Spinal cord (tissue), 9 donors: ENCODE measurements at regions not wholly inside any gene's neighbourhood (a gene's known extent, or its start where the extent isn't known, plus 50 kb on each side); places are given as distances from the start of the nearest gene placed in this dataset.
"Not testable (repeated sequence)": the region's sequence is repeated elsewhere in the genome, so short reads cannot be mapped to it uniquely, and the experiment has no call there.

Experiments used
- DNase-seq, 6 donors: peaks; one replicate each; pipeline versions ENCODE4 v3.0.0 to v3.0.0-alpha.2; 2013 to 2015; ENCODE audit warnings: low spot score in 6 of 6, low read depth in 4 of 6
- H3K27ac ChIP-seq: one replicate; pipeline ENCODE4 v1.5.1; 2013; ENCODE audit warnings: low read depth, low read length, control low read depth
- H3K27me3 ChIP-seq: one replicate; pipeline ENCODE4 v1.6.1; 2013; ENCODE audit warnings: low read length; ENCODE audit not compliant: control insufficient read depth, insufficient read depth
- H3K36me3 ChIP-seq: one replicate; pipeline ENCODE4 v1.6.1; 2013; ENCODE audit warnings: low read length; ENCODE audit not compliant: control insufficient read depth, insufficient read depth
- H3K4me1 ChIP-seq: one replicate; pipeline ENCODE4 v1.6.1; 2013; ENCODE audit warnings: low read length; ENCODE audit not compliant: control insufficient read depth, insufficient read depth
- H3K4me3 ChIP-seq: one replicate; pipeline ENCODE4 v1.5.1; 2013; ENCODE audit warnings: low read depth, low read length, control low read depth
- H3K9me3 ChIP-seq: one replicate; pipeline ENCODE4 v1.6.1; 2013; ENCODE audit warnings: low read length; ENCODE audit not compliant: control insufficient read depth, insufficient read depth
- WGBS: methylation state at CpG from one replicate; pipeline ENCODE4 v1.1.5; 2013; ENCODE audit warnings: missing lambda C conversion rate; ENCODE audit not compliant: insufficient coverage; 5-methylcytosine and 5-hydroxymethylcytosine counted together
- donor health status: healthy.

- not testable (repeated sequence) for H3K27ac ChIP-seq, H3K4me3 ChIP-seq, H3K4me1 ChIP-seq, H3K9me3 ChIP-seq, H3K36me3 ChIP-seq, DNase-seq, H3K27me3 ChIP-seq
- WGBS: 15% methylated on average over 3 of the region's 5 CpGs
Observed at GRCh38 chr2:90291168-90291883, 1599.9 kb downstream of the RPIA start.

DNA sequence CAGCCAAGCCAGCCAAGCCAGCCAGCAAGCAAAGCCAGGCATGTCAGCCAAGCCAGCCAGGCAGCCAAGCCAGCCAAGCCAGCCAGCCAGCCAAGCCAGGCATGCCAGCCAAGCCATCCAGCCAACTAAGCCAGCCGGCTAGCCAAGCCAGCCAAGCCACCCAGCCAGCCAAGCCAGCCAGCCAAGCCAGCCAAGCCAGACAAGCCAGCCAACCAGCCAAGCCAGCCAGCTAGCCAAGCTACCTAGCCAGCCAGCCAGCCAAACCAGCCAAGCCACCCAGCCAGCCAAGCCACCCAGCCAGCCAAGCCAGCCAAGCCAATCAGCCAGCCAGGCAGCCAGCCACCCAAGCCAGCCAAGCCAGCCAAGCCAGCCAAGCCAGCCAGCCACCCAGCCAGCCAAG is 1600.5 kb downstream of the RPIA start:
- H3K4me1 ChIP-seq, H3K27me3 ChIP-seq, DNase-seq, H3K4me3 ChIP-seq, H3K9me3 ChIP-seq, H3K27ac ChIP-seq, H3K36me3 ChIP-seq: not testable (repeated sequence)
- WGBS: 67% methylated on average over 1 of the region's 1 CpG

- not testable (repeated sequence) for DNase-seq, H3K4me3 ChIP-seq, H3K27ac ChIP-seq, H3K4me1 ChIP-seq, H3K27me3 ChIP-seq, H3K36me3 ChIP-seq, H3K9me3 ChIP-seq
- WGBS: 82% methylated on average over 4 of the region's 4 CpGs
Observed at GRCh38 chr2:90292451-90292850, 1601.0 kb downstream of the RPIA start.

DNA sequence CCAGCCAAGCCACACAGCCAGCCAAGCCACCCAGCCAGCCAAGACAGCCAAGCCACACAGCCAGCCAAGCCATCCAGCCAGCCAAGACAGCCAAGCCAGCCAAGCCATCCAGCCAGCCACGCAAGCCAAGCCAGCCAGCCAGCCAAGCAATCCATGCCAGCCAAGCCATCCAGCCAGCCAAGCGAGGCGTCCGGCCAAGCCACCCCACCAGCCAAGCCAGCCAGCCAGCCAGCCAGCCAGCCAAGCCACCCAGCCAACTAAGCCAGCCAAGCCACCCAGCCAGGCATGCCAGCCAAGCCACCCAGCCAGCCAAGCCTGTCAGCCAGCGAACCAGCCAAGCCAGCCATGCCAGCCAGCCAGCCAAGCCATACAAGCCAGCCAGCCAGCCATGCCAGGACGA is 1601.8 kb downstream of the RPIA start:
- not testable (repeated sequence) for DNase-seq, H3K27ac ChIP-seq, H3K9me3 ChIP-seq, H3K4me3 ChIP-seq, H3K36me3 ChIP-seq, H3K27me3 ChIP-seq, H3K4me1 ChIP-seq
- no CpG with 5 or more reads among the region's 6 CpGs for WGBS

GRCh38 chr2:90293806-90294205 is 1602.3 kb downstream of the RPIA start:
- H3K4me3 ChIP-seq, H3K36me3 ChIP-seq, H3K4me1 ChIP-seq, H3K27ac ChIP-seq, DNase-seq, H3K27me3 ChIP-seq, H3K9me3 ChIP-seq: not testable (repeated sequence)
- 96% methylated on average over 4 of the region's 9 CpGs for WGBS

GRCh38 chr2:90295036-90295750 is 1603.7 kb downstream of the RPIA start:
- not testable (repeated sequence) for DNase-seq, H3K27ac ChIP-seq, H3K4me3 ChIP-seq, H3K4me1 ChIP-seq, H3K27me3 ChIP-seq, H3K36me3 ChIP-seq, H3K9me3 ChIP-seq
- 87% methylated on average over 6 of the region's 17 CpGs for WGBS

GRCh38 chr2:90296484-90296777 is 1605.0 kb downstream of the RPIA start:
- not testable (repeated sequence) for H3K27ac ChIP-seq, H3K27me3 ChIP-seq, H3K4me1 ChIP-seq, H3K4me3 ChIP-seq, H3K36me3 ChIP-seq, DNase-seq, H3K9me3 ChIP-seq

DNA sequence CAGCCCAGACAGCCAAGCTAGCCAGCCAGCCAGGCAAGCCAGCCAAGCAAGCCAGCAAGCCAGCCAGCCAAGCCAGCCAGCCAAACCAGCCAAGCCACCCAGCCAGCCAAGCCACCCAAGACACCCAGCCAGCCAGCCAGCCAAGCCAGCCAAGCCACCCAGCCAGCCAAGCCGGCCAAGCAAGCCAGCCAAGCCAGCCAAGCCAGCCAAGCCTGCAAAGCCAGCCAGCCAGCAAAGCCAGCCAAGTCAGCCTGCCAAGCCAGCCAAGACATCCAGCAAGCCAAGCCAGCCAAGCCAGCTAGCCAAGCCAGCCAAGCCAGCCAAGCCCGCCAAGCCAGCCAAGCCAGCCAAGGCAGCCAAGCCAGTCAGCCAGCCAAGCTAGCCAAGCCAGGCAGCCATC is 1606.2 kb downstream of the RPIA start:
- not testable (repeated sequence) for DNase-seq, H3K27me3 ChIP-seq, H3K9me3 ChIP-seq, H3K4me3 ChIP-seq, H3K27ac ChIP-seq, H3K4me1 ChIP-seq, H3K36me3 ChIP-seq
- 82% methylated on average over 2 of the region's 2 CpGs for WGBS

- DNase-seq, H3K4me1 ChIP-seq, H3K27me3 ChIP-seq, H3K36me3 ChIP-seq, H3K9me3 ChIP-seq, H3K4me3 ChIP-seq, H3K27ac ChIP-seq: not testable (repeated sequence)
- no CpG with 5 or more reads among the region's 1 CpG for WGBS
Observed at GRCh38 chr2:90298126-90298755, 1606.8 kb downstream of the RPIA start.

- not testable (repeated sequence) for H3K4me3 ChIP-seq, H3K36me3 ChIP-seq, H3K27ac ChIP-seq, H3K4me1 ChIP-seq, H3K9me3 ChIP-seq, H3K27me3 ChIP-seq, DNase-seq
- 85% methylated on average over 2 of the region's 5 CpGs for WGBS
Observed at GRCh38 chr2:90298983-90299382, 1607.5 kb downstream of the RPIA start.
